T-helper 2 cell treated with Interferon-gamma antibody and Interleukin-4, amounts not matched to agents 100 ng/mL and 5 ng/mL, for 36 hours (primary cell): ENCODE measurements at regions not wholly inside any gene's neighbourhood (a gene's known extent, or its start where the extent isn't known, plus 50 kb on each side); places are given as distances from the start of the nearest gene placed in this dataset.

Experiments used
- intact Hi-C: fragments of 100-400 bp; cut with micrococcal nuclease; formaldehyde crosslinking; loops from one replicate; pipeline ENCODE4 v1.15.1; 2023

DNA sequence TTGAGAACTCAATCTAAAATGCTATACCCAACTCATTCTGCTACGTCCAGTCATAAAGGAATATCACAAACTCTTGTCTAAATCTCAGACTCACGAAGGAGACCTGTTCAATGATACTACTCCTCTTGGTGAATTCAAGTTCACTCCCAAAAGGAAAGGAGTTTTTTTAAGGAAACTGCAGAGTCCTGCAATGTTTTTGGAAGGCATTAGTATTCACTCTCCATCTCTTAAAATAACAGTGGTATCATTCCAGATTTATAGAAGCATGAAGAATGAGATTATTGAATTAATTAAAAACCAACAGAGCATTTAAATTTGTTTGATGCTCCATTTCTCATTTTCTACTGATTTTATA, 73.4 kb downstream of the FOXD1 start:
- intact Hi-C loops: no loop called here

DNA sequence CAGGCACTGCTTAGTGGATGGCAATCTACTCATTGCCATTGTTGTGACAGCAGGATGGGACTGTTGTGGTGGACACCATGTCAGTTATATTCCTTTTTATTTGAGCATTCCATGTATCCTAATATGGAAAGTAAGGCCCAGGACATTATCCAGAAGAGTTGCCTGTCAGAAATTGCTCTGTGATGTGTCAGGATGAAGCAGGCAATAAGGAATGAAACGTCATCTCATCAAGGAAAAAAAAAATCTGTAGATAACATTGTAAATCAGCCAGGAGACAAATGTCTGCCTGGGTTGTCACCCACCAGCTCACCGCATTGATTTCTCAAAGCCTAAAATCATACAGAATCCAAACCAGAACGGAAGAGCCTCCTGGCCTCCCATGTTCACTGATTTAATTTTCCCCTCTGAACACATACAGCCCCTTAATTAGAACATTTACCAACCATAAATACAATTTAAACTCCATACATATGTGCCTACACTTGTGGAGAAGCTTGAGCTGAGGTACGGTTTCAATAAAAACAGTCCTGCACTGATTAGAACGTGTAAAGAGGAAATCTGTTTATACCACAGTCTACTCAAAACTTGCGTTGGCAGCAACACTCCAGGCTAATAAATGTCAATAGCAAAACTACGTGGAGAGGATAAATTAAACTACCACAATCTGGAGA, 73.9 kb downstream of the FOXD1 start:
- intact Hi-C loops: no loop called here

DNA sequence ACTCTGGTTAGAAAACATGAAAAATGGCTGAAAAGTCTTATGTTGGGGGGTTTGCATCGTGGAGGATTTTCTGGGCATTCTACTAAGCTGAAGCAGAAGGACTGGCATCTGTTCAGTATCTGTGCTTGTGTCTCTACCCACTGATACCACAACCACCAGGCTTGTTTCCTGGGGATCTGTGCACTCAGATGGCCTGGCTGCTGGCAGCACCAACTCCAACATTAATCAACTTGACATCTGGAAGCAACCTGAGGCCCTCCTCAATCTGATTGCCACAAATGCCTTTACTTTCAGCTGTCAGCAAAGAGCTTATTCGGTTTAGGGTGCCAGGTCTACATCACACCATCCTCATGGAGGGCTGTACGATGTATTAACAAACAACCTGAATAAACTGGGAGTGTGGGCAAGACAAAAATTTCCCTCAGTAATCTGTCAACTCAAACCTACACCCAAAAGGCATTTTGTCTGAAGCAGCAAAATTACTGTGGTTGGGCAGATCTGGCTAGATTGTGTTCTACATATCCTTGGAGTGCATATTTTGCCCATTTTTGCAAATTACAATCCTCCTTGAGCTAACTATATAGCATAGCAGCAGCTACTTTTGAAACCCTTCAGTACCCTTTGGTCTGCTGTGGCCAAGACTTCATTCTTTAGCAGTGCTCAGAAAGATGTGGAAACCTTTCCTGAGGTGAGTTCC, 74.6 kb downstream of the FOXD1 start:
- intact Hi-C loops: no loop called here

DNA sequence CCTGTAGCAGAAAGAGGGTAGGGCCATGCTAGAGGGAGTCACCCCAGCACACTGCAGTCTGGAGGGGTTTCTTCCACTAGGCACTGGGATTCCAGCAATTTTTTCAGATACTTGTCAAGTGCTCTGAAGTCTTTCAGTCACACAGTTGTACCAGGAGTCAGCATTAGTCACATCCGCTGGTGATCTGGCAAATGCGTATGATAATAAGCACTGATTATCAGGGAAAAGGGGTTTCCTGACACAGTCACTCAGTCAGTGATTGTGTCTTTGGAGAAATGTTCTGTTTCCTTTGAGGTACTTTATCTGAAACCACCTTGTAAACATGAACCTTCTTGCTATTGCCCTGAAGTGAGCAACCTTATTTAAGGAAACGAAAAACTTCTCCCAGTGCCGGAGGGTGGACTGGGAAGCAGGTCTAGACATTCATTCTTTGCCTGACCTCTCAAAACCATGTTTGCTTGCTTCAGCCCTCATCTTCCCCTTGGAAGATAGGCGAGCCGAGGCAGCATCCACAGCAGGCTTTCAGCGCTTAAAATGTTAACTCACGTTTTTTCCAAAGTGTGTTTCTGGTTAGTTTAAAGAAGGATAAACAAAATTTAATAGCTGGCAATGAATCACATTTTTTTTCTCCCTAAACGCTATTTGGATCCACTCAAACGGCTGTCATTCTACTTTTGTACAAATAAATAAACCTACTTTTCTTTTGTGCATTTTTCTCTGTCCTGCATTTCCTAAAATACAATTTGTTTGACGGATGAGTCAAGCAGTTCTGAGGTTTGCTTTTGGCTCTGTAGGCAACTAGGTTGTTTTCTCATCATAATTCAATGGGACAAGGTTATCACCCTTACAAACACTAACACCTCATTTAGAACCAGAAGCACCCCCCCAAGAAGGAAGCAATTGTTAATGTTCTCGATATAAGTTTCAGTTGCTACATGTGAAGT, 77.7 kb downstream of the FOXD1 start:
- intact Hi-C loops: no loop called here

DNA sequence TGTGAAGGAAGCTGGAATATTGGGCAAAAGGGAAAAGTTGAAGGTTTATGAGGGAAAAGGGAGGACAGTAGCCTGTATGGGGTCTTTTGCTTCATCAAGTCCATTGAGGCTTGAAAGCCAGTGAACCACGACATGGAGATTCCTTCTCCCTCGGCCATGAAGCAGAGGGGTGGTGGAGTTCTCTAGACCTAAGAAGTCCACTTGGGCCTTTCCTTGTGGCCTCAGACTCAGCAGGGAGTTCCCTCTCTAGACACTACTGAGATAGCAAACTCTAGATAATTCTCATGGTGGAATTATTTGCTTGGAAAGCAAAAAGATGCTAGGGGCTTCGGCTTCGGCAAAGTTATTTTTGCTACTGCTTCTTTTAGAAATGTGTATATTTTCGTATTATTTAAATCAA, 78.5 kb downstream of the FOXD1 start:
- intact Hi-C loops: no loop called here

DNA sequence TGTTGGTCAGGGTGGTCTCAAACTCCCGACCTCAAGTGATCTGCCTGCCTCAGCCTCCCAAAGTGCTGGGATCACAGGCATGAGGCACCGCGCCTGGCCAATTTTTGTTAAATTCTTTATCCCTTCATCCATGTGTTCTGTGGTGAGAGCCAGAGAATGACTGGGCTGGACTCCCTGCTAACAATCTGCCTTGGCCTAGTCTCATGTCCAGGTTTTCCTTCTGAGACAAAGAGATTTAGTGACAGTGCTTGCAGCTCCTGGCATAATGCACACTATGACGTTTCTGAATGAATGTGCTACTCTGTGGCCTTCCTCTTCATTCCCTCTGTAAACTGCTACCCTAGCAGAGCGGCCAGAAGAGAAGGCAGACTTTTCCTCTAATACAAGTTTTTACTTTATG, 79.3 kb downstream of the FOXD1 start:
- intact Hi-C loops: no loop called here

DNA sequence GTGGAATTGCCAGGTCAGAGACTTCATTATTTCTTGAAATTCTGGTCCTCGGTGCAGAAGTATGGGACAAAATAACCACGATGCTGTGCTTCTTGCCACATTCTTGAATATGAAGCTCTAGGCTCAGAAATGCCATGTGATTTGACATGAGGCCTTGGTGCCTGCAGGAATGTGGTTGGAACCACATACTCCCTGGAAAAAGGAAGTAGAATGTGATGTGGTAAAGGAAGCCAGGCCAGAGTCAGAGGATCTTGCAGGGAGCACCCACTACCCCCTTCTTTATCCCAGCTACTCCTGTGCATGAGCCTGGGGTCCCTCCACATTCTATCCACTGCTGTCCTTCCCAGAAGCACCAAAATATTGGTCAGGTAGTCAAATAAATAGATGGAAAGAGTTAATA, 80.9 kb downstream of the FOXD1 start:
- intact Hi-C loops: no loop called here

DNA sequence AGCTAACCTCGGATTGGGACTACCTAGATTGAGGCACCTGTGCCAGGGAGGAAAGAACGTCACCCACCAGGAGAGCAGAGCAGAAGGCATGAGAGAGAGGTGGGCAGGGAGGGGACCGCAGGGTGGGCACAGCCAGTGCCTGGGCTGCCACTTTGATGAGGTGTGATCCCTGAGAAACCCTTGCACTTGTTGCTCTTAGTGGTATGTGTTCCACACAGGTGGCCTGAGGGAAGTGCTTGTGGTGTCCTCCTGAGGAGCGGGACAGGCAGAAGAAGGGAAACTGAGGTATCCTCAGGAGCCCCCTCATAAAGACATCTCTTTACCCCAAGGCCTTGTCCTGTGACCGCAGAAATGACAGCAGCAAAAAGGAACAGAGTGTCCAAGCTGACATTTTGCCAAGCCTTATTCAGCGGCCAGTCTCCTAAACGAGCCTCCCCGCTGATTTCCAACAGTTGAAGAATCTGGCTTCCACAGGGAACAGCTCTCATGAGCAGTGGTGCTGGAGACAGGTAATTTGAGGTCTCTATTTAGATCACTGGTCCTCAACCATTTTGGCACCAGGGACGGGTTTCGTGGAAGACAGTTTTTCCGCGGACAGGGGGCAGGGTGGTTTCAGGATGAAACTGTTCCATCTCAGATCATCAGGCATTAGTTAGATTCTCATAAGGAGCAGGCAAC, 82.4 kb downstream of the FOXD1 start:
- intact Hi-C loops: no loop called here

DNA sequence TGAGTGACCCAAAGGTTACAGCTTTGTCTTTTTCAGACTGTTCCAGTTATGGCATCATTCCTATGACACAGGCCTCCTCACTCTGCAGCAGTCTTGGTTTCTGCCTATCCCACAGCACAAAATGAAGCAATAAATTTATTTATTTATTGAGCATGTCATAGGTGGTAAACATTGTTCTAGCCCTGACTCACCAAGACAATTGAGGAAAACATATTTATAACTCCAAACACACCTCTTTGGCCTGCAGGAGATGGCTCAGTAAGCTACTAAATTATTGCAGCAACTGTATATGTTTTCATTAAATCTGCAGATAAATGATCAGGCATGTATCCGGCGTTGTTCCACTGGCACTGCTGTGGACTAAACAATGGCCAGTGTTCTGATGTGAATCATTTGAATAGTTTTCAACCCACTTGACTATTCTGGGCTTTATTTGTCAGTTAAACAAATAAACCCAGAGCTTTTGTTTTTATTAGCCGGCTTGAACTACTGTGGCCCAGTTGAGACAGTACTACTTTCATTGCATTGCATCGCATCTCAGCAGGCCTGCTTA, 83.2 kb downstream of the FOXD1 start:
- intact Hi-C loops: no loop called here

DNA sequence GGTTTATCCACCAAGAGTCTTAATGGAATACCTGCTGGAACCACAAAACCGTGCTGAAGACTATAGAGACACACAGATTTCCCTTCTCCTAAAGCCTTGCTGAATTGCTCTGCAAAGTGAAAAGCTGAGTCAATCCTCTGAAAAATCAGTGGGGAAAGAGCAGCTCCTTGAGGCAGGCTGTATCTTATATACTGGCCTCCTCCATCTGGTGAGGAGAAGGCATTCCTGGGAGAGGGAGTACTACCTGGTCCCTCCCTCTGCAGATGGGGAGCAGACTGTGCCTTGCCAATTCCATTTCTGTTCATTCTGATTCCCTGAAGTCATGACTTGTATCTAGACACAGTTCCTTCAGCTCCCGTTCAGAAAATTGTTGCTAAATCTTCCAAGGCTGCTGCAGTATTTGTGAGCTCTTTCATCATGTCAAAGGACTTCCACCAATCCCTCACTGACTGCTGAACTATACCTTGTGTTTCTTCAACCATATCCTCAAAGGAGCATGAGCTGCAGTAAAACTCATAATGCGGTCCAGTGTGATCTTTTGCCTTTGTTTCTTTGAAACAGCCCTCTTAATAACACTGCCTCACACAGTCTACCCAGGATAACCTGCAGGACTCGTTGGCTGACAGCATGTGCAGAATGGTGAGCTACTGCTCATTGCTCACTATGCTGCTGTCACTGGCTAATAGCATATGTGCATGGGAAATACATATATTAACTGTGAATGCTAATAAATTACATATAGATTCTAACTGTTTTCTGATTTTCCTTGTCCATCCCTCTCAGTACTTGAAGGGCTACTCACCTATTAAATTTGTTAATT, 84.5 kb downstream of the FOXD1 start:
- intact Hi-C loops: no loop called here

DNA sequence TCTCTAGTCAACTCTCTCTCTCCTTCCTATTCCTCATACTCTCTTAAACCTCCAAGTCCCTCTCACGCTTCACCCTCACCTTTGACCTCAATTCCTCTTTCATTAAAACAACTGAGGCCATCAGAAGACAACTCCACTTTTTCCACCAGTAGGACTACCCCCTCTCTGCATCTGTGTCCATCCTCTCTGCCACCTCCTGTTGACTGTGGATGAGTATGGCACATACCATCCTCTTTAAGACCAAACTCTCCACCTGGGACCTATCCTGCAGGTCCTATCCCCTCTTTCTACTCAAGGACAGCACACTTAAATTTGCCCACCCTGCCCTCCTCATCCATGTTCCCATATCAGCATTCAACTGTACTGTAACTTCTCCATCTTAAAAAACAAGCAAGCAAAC, 89.2 kb downstream of the FOXD1 start:
- intact Hi-C loops: no loop called here

DNA sequence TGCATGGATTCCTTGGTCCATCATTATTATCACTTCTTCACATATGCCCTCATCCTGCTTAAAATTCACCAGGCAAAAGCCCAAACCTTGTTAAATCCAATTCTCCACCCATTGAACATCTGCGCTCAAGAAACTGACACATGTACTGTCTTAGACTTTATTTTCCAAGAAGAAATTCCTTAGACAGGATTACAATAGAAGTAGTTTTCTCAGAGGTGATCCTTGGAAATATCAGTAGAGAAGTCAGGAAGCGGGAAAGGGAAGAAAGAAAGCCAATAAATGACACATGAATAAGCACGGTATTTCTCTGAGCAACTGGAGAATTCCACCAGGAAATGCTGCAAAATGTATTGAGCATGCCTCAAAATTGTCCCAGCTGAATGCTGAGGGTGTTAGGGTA, 90.2 kb downstream of the FOXD1 start:
- intact Hi-C loops: no loop called here

DNA sequence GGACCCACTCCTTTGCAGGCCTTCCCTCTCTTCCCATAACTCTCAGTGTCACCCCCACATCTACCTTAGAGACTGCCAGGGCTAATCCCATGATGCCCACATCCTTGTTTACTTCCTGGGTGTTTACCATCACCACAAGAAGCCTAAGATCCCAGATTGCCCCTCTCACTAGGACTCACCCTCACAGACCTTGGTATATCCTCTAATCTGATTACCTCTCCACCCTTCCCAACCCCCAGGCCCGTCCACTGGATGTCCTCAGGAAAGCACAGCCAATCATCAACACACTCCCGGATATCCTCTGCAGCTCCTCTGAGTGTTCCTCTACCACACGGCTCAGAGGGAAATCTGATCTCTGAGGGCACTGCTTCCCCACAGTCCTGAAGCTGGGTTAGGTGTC, 91.0 kb downstream of the FOXD1 start:
- intact Hi-C loops: no loop called here

DNA sequence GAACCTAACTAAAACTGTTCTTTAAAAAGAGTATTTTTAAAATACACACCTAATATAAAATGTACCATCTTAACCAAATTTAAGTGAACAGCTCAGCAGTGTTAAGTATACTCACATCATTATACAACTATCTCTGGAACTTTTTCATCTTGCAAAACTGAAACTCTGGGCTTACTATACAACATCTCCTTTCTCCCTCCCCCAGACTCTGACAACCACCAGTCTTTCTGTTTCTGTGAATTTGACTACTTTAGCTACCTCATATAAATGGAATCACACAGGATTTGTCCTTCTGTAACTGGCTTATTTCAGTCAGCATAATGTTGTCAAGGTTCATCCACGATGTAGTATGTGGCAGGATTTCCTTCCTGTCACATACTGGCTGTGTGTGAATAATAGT, 93.5 kb downstream of the FOXD1 start:
- intact Hi-C loops: no loop called here

DNA sequence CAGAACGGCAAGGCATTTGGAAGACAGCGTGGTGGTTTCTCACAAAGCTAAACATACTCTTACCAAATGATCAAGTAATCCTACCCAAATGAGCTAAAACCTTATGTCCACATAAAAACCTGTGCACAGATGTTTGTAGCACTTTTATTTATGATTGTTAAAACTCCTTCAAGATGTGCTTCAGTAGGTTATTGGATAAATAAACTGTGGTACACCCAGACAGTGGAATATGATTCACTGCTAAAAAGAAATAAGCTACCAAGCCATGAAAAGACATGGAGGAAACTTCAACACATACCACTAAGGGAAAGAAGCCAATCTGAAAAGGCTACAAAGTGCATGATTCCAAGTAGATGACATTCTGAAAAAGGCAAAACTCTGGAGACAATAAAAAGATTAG, 94.2 kb downstream of the FOXD1 start:
- intact Hi-C loops: no loop called here

DNA sequence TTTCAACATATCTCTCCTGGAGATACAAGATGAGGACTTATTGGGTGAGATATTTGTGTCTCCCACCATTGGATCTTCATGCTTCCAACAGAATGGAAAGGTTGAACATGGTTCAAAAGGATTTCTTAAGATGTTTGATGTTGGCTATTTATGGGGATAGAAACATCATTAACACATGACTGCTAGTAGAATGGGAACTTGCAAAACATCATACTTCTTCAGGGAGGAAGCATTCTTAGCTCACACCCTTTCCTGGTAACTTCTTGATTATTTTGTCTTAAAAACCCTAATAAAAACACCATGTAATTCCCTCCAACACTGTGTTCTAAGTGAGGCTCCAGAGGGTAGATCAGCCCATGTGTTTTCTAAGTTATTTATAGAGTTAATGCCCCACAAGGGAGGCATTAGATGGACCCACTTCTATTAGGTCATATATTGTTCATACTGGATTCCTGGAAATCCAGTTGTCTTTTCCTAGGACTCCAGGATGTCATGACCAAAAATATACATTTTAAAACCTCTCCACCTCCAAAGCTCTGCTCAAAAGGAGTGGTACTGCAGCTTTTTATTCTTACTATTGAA, 95.8 kb downstream of the FOXD1 start:
- intact Hi-C loops: no loop called here

DNA sequence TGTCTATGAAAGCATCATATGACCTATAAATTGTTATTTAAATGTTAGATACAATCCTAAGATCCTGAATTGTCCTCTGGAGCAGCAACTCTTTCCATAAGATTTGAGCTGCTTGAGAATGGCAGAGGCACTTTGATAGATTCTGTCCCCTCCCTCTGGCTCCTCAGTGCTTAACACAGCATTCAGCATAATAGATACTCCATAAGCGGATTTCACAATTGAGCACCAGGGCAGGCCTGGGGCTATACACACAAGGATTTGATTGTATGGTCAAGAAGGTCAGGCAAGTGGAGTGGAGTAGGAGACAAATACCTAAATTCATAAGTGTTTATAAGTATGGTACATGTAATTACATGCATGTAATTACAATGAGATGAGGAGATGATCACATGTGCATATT, 96.3 kb downstream of the FOXD1 start:
- intact Hi-C loops: no loop called here

DNA sequence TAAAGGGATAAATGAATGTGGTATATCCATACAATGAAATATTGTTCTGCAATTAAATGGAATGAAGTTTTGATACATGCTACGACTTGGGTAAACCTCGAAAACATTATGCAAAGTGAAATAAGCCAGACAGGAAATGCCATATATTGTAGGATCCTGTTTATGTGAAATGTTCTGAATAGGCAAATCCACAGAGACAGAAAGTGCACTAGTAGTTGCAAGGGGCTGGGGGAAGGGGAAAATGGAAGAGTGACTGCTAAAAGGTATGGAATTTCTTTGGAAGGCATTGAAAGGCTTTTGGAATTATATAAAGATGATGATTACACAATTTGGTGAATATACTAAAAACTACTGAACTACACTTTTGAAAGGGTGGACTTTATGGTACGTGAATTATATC, 97.0 kb downstream of the FOXD1 start:
- intact Hi-C loops: no loop called here

DNA sequence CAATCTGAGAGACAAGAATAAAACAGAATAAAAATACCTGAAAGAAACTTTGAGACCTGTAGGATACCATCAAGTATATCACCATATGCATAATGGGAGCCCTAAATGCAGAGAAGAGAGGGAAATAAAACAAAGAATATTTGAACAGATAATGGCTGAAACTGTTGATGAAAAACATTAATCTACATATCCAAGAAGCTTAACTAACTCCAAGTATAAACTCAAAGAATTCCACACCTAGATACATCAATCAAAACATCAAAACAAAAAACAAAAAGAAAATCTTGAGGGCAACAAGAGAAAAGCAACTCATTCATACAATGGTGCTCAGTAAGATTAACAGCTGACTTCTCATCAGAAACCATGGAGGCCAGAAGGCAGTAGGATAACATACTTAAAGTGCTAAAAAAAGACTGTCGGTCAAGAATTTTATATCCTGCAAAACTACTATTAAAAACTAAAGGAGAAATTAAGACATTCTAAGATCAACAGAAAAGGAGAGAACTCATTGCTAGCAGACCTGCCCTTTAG, 101.6 kb downstream of the FOXD1 start:
- intact Hi-C loops: no loop called here

DNA sequence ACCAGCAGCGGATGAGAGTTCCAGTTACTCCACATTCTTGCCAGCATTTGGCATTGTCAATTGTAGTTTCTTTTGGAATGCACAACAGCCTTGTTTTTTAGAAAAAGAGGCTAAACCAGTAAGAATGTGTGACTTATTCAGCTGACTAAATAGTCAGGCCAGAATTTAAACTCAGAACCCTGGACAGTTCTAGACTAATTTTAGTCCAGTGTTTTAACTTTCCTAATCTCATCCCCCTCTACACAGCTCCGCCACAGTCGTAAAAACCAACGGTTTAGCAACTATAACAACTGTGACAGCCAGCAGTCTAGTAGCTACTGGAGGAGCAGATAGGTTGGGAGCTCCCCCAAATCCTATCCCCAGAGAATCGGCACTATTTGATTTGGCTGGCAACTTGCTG, 103.7 kb downstream of the FOXD1 start:
- intact Hi-C loops: no loop called here
